ENCODE measurements at regions not wholly inside any gene's neighbourhood (a gene's known extent, or its start where the extent isn't known, plus 50 kb on each side); places are given as distances from the start of the nearest gene placed in this dataset.

- Histone ChIP-seq H3K4me1 (no peaks in the 10 kb centered on the region), H3K27ac (no peak overlapping the region), H3K9me3 (no peaks in the 10 kb centered on the region), H3K4me3 (no peak overlapping the region), H3K27me3 (no peaks in the 10 kb centered on the region), H3K36me3 (no peaks in the 10 kb centered on the region)
- intact Hi-C loops (cut with DNase I) = no loop called here
- no peak for DNase-seq (ENCODE audit: extremely low spot score in 2 of 2)
- no peak for TF ChIP-seq POLR2AphosphoS5 (IDR thresholded peaks at IDR 0.05; ENCODE audit: insufficient read depth in 1 of 2, low read depth in 1 of 2)
- no peak for TF ChIP-seq POLR2A (IDR thresholded peaks at IDR 0.05)
- no peak for TF ChIP-seq CTCF (IDR thresholded peaks at IDR 0.05)
Observed at GRCh38 chr4:126530996-126531585, 1101.7 kb upstream of the INTU start.

GRCh38 chr4:126532527-126532926 is 1100.2 kb upstream of the INTU start:
- H3K27me3 ChIP-seq = no peaks in the 10 kb centered on the region
- no peaks in the 10 kb centered on the region for H3K9me3 ChIP-seq
- H3K4me3 ChIP-seq = no peak overlapping the region
- no peaks in the 10 kb centered on the region for H3K4me1 ChIP-seq
- H3K27ac ChIP-seq = no peak overlapping the region
- intact Hi-C loops (cut with DNase I) = no loop called here
- no peak for DNase-seq (ENCODE audit: extremely low spot score in 2 of 2)
- H3K36me3 ChIP-seq = no peaks in the 10 kb centered on the region
- TF ChIP-seq POLR2A (IDR thresholded peaks at IDR 0.05) = no peak
- no peak for TF ChIP-seq CTCF (IDR thresholded peaks at IDR 0.05)
- no peak for TF ChIP-seq POLR2AphosphoS5 (IDR thresholded peaks at IDR 0.05; ENCODE audit: insufficient read depth in 1 of 2, low read depth in 1 of 2)

DNA sequence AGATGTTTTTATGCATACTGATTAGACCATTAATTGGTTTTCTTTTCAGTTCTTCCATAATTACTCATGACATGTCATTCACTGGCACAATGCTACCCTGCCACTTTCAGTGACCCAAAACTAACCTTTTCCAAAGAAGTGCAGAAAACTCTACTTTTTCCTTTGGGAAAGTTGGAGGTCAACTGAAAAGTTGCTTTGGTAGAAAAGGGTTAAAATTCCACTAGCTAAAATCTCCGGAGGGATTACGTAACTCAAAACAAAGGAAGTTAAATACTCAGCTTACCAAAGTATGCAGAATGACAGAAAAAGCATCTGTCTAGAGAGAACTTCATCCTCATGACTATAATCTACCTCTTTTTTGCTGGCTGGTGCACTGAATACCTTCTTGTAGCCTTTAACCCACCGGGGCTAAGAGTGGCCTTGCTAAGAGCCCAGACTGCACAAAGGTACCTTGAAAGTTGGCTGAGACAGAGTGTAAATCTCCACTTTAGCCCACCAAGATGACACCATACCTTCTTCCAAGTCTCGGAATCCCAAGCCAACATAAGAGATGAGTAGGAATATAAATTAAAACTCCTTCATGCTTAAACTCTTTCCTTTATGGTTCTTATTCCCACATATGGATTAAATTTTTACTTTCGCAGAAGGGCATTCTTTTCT is 1099.5 kb upstream of the INTU start:
- no peaks in the 10 kb centered on the region for H3K36me3 ChIP-seq
- DNase-seq (ENCODE audit: extremely low spot score in 2 of 2) = no peak
- no peak overlapping the region for H3K4me3 ChIP-seq
- no peak for TF ChIP-seq POLR2A (IDR thresholded peaks at IDR 0.05)
- no peak for TF ChIP-seq POLR2AphosphoS5 (IDR thresholded peaks at IDR 0.05; ENCODE audit: insufficient read depth in 1 of 2, low read depth in 1 of 2)
- no peak for TF ChIP-seq CTCF (IDR thresholded peaks at IDR 0.05)
- H3K4me1 ChIP-seq = no peaks in the 10 kb centered on the region
- no peaks in the 10 kb centered on the region for H3K27me3 ChIP-seq
- intact Hi-C loops (cut with DNase I) = no loop called here
- no peak overlapping the region for H3K27ac ChIP-seq
- no peaks in the 10 kb centered on the region for H3K9me3 ChIP-seq

GRCh38 chr4:126539771-126540170 is 1093.0 kb upstream of the INTU start:
- intact Hi-C loops (cut with DNase I) = no loop called here
- Histone ChIP-seq H3K27ac (no peak overlapping the region), H3K4me3 (no peak overlapping the region), H3K9me3 (no peaks in the 10 kb centered on the region), H3K4me1 (no peaks in the 10 kb centered on the region), H3K36me3 (no peaks in the 10 kb centered on the region), H3K27me3 (no peaks in the 10 kb centered on the region)
- DNase-seq (ENCODE audit: extremely low spot score in 2 of 2) = no peak
- TF ChIP-seq POLR2A (IDR thresholded peaks at IDR 0.05) (no peak), CTCF (IDR thresholded peaks at IDR 0.05) (no peak), POLR2AphosphoS5 (IDR thresholded peaks at IDR 0.05; ENCODE audit: insufficient read depth in 1 of 2, low read depth in 1 of 2) (no peak)

DNA sequence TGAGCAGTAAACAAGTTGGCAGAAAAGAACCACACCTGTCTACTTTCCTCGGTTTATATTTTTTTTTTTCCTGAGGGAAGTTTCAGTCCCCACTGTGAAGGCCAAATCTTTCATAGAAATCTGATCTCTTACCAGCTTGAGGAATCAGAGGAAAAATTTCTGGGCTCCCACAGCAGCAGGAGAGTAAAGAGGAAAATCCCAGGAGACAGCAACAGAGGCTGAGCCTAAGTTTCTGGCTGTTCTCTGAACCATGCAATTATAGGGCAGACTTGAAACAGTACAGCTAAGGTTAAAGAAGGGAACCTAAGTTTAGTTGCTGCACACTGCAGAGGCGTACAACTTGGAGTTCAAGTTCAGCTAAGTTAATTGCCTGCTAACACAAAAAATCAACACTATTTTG is 1090.9 kb upstream of the INTU start:
- TF ChIP-seq POLR2AphosphoS5 (IDR thresholded peaks at IDR 0.05; ENCODE audit: insufficient read depth in 1 of 2, low read depth in 1 of 2) (no peak), CTCF (IDR thresholded peaks at IDR 0.05) (no peak), POLR2A (IDR thresholded peaks at IDR 0.05) (no peak)
- Histone ChIP-seq H3K27ac (no peak overlapping the region), H3K9me3 (no peaks in the 10 kb centered on the region), H3K27me3 (no peaks in the 10 kb centered on the region), H3K4me1 (no peaks in the 10 kb centered on the region), H3K4me3 (no peak overlapping the region), H3K36me3 (no peaks in the 10 kb centered on the region)
- intact Hi-C loops (cut with DNase I) = no loop called here
- DNase-seq (ENCODE audit: extremely low spot score in 2 of 2) = no peak
